ENCODE measurements at regions not wholly inside any gene's neighbourhood (a gene's known extent, or its start where the extent isn't known, plus 50 kb on each side); places are given as distances from the start of the nearest gene placed in this dataset.

- Histone ChIP-seq H3K4me2 (ENCODE audit: low read depth, low read length, poor library complexity, severe bottlenecking) (no peak overlapping the region), H3K27me3 (ENCODE audit: low read length) (no peaks in the 10 kb centered on the region), H3K9me2 (replicated peaks; ENCODE audit: insufficient read depth, low read length) (no peaks in the 10 kb centered on the region), H3K9ac (ENCODE audit: low read length) (no peak overlapping the region), H4K20me1 (ENCODE audit: low read depth, low read length) (no peaks in the 10 kb centered on the region), H3K9me3 (ENCODE audit: insufficient read depth, low read length) (no peaks in the 10 kb centered on the region), H2AFZ (ENCODE audit: low read depth, low read length, severe bottlenecking) (no peak overlapping the region), H3F3A (ENCODE audit: insufficient read depth) (no peaks in the 10 kb centered on the region), H3K36me3 (ENCODE audit: low read length) (no peaks in the 10 kb centered on the region), H3K4me3 (ENCODE audit: insufficient read depth, low read length, poor library complexity, severe bottlenecking) (no peak overlapping the region), H3K27ac (ENCODE audit: low read depth, low read length) (no peak overlapping the region), H3K79me2 (ENCODE audit: insufficient read depth, low read length) (no peaks in the 10 kb centered on the region)
- no peak for TF ChIP-seq CTCF (IDR thresholded peaks at IDR 0.05; ENCODE audit: insufficient read depth, low read length, poor library complexity, severe bottlenecking)
- TF ChIP-seq EZH2phosphoT487 (conservative IDR thresholded peaks at IDR 0.05; ENCODE audit: low read length), result no peak
Measured at GRCh38 chr12:98308141-98308540, 207.2 kb upstream of the TMPO start.

GRCh38 chr12:98317939-98318899 is 197.2 kb upstream of the TMPO start:
- no peaks in the 10 kb centered on the region for H3K9me3 ChIP-seq (ENCODE audit: insufficient read depth, low read length)
- no peak overlapping the region for H3K4me3 ChIP-seq (ENCODE audit: insufficient read depth, low read length, poor library complexity, severe bottlenecking)
- H4K20me1 ChIP-seq (ENCODE audit: low read depth, low read length), result no peaks in the 10 kb centered on the region
- no peak overlapping the region for H3K4me2 ChIP-seq (ENCODE audit: low read depth, low read length, poor library complexity, severe bottlenecking)
- no peaks in the 10 kb centered on the region for H3K79me2 ChIP-seq (ENCODE audit: insufficient read depth, low read length)
- H3K27ac ChIP-seq (ENCODE audit: low read depth, low read length), result no peak overlapping the region
- H3K9me2 ChIP-seq (replicated peaks; ENCODE audit: insufficient read depth, low read length), result no peaks in the 10 kb centered on the region
- TF ChIP-seq EZH2phosphoT487 (conservative IDR thresholded peaks at IDR 0.05; ENCODE audit: low read length) (no peak), CTCF (IDR thresholded peaks at IDR 0.05; ENCODE audit: insufficient read depth, low read length, poor library complexity, severe bottlenecking) (no peak)
- H3F3A ChIP-seq (ENCODE audit: insufficient read depth), result no peaks in the 10 kb centered on the region
- no peaks in the 10 kb centered on the region for H3K36me3 ChIP-seq (ENCODE audit: low read length)
- H2AFZ ChIP-seq (ENCODE audit: low read depth, low read length, severe bottlenecking), result no peak overlapping the region
- no peaks in the 10 kb centered on the region for H3K27me3 ChIP-seq (ENCODE audit: low read length)
- H3K9ac ChIP-seq (ENCODE audit: low read length), result no peak overlapping the region

GRCh38 chr12:98319716-98320425 is 195.5 kb upstream of the TMPO start:
- Histone ChIP-seq H4K20me1 (ENCODE audit: low read depth, low read length) (no peaks in the 10 kb centered on the region), H3K36me3 (ENCODE audit: low read length) (no peaks in the 10 kb centered on the region), H3K9ac (ENCODE audit: low read length) (no peak overlapping the region), H3K27me3 (ENCODE audit: low read length) (no peaks in the 10 kb centered on the region), H3K9me2 (replicated peaks; ENCODE audit: insufficient read depth, low read length) (no peaks in the 10 kb centered on the region), H3F3A (ENCODE audit: insufficient read depth) (no peaks in the 10 kb centered on the region), H3K27ac (ENCODE audit: low read depth, low read length) (no peak overlapping the region), H3K4me3 (ENCODE audit: insufficient read depth, low read length, poor library complexity, severe bottlenecking) (no peak overlapping the region), H3K9me3 (ENCODE audit: insufficient read depth, low read length) (no peaks in the 10 kb centered on the region), H3K4me2 (ENCODE audit: low read depth, low read length, poor library complexity, severe bottlenecking) (no peak overlapping the region), H3K79me2 (ENCODE audit: insufficient read depth, low read length) (no peaks in the 10 kb centered on the region), H2AFZ (ENCODE audit: low read depth, low read length, severe bottlenecking) (no peak overlapping the region)
- TF ChIP-seq CTCF (IDR thresholded peaks at IDR 0.05; ENCODE audit: insufficient read depth, low read length, poor library complexity, severe bottlenecking) (no peak), EZH2phosphoT487 (conservative IDR thresholded peaks at IDR 0.05; ENCODE audit: low read length) (no peak)
